Ureter (tissue), 1 donor: ENCODE measurements at regions not wholly inside any gene's neighbourhood (a gene's known extent, or its start where the extent isn't known, plus 50 kb on each side); places are given as distances from the start of the nearest gene placed in this dataset.
"Not testable (repeated sequence)": the region's sequence is repeated elsewhere in the genome, so short reads cannot be mapped to it uniquely, and the experiment has no call there.

Source experiments
- DNase-seq: peaks from one replicate; pipeline ENCODE4 v3.0.0-alpha.2; 2020; ENCODE audit warnings: low spot score
- donor health status: DM: yes; HTN: yes; CAD: no.

DNA sequence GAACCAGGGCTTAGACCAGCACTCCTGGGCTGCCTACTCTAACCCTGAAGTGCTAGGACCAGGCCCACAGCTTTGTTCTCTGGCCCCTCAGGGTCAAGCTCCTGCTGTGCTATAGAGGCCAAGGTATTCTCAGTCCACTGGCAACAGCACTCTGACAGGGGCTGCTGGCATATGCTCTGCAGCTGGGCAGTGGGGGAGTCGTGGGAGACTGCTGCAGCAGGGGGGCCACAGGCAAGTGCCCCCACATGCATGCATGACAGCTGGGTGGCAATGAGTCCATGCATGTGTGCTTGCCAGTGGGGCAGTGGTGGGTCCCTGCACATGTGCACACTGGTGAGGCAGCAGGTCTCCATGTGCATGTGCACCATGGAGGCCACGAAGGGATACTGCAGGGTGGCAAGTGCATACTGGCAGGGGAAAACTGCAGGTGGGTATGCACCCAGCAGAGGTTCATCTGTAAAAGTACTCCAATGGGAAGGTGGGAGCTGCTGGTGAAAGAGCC is 364.9 kb upstream of the IRAK1BP1 start:
- no peak for DNase-seq

DNA sequence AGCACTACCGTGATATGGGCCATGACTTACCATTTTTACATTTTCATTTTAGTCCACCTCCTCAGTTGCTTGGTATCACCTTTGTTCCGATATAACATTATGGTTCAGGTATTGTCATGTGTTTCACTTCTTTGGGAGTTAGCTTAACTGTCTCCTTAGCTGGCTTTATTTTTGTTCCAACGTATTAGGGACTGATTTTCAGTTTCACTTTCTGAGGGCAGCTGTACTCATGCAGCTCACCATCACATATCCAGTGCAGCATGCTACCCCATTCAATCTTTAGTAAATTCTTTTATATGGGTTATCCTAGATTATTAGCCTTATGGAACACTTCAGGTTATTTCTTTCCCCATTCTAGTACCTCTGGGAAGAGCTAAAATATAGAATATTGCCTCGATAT is 362.2 kb upstream of the IRAK1BP1 start:
- DNase-seq = no peak

DNA sequence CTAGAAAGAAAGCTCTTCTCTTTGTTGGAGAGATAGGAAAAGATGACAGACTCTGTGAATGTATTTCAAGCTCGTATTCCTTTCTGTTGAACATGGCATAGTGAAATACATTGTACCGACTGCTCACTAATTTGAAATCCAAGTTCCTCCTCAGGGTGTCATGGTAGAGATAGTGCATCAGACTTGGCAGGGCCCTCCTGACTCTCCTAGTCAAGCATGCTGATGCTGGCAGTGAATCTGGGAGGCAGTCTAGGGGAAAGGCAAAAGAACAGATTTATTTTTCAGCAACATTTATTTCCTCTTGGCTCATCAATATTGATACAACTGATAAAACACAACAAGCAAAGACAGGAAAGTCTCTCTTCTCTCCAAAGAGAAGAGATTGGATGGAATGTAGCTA is 356.3 kb upstream of the IRAK1BP1 start:
- no peak for DNase-seq

DNA sequence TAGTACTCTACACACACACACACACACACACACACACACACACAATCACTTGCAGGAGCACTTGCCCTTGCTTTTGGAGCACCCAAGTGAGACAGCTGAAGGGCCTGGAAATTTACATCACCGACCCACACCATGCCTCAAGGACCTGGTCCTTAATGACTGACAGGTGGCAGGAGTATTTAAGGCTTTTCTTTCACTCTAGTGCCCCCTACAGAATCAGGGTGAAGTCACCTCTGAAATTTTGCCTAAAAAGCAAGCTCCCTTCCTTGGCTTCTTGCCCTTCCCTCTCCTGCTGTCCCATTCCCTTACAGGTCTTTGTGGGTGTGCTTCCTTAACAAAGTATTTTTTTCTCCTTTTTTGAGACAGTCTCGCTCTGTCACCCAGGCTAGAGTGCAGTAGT is 353.5 kb upstream of the IRAK1BP1 start:
- no peak for DNase-seq

DNA sequence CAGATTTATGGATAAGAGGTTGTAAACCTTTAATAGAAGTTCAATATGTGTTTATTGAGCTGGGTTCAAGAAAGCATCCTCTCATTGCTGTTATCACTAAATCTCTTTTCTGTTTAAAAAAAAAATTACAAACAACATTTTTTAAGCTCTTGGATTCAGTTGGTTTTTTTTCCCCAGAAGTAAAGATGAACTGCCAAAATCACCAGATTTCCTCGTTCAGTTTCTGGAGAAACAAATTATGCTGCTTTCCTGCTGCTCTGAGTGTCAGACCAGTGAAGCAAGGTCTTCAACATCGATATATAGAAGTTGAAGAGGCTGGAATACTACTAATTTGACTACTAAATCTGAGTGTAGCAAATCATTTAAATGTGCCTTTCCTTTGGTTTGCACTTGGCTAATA is 352.1 kb upstream of the IRAK1BP1 start:
- no peak for DNase-seq

DNA sequence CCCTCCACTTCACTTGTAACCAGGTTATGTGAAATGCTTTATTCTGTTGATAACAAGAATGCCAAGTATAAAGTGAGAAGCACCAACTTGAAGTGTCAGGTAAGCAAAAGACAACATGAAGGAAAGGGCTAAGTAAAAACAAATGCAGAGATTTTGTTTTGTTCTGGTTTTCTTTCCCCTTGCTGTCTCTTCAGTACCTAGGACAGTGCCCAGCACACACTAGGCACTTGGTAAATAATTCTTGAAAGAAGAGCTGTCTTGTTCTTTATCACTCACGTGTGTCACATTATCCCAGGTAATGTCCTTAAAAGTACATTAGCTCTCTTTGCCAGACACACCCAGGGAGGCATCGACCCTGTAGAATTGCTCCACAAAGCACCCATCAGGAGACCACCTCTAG is 350.0 kb upstream of the IRAK1BP1 start:
- DNase-seq = no peak

DNA sequence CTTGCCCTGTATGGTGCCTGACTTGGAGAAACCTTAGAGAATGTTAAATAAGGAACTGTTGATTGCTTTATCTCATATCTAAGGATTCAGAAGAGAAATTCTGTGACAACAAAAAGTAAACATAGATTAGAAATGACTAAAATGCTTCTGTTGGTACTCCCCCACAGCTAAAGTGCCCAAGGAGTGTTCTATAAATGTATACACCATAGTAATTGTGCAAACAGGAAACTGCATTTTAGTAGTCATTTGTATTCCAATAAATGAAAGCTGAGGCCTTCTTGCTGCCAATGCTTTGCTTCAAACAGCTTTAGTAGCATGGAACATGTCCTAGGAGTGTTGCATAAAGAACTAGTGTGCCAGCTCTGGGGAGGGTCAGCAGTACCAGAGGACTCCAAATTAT is 343.7 kb upstream of the IRAK1BP1 start:
- no peak for DNase-seq

DNA sequence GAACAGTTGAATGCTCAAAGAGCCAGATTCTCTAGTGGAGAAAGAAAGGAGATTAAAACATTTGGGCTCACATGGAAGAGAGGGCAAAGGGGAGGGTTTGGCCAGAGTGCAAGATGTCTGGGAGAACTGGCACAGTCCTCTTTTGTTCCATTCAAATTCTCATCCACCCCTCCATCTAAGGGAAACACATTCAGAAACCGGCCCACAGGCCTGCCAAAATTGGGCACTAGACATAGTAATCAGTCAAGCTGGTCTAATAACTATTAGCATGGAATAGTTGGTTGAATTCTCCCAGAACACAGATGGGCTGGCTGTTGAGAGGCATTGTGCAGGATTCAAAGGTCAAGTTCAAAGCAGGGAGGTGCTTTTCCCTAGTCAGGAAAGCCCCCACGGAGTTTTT is 341.4 kb upstream of the IRAK1BP1 start:
- no peak for DNase-seq

DNA sequence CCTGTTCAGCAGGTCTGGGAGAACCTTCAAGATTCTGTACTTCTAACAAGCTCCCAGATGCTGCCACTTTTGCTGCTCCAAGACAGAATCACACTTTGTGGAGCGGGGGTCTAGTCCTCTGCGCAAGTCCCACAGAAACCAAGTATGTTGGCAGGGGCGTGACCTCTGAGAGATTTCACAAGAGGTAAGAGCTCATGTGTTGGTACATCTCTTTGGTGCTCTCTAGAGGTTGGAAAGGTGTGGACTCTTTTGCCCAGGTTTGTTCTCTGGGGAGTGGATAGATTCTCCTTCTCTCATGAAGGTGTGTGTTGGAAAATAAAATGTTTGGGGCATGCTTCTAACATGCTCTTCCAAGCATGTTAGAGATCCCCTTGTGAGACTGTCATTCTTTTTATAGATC is 340.9 kb upstream of the IRAK1BP1 start:
- DNase-seq = no peak

DNA sequence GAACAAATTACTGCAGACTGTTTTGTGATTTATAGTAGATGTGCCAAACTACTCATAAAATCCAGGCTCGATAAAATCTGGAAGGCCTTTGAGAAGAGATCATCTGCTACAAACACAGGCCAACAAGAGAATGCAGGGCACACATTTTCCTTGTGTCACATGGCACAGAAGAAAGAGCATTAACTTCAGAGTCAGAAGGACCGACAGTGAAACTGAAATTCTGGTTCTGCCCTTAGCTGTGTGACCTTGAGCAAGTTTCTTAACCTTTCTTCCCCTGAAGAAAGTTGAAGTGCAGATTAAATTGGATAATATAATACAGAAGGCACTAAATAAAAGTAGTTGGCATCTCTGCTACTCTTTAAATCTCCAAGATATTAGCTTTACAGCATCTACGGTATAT is 338.4 kb upstream of the IRAK1BP1 start:
- DNase-seq = no peak

DNA sequence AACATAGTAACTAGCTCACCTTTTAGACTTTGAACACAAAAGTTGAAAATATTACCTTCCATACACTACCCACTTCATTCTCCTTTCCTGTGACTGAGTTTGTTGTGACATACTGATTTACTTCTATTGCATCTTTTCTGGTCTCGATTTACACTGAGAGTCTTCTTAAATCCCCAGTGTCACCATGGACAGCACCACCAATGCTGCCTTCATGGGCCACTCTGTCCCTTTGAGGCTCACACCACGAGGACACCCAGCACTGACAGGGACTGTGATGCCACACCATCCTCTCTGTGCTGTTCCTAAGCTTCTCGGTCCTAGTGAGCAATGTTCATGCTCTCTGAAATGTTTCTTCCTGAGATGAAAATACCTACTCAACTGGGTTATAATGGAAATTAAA is 337.1 kb upstream of the IRAK1BP1 start:
- DNase-seq = no peak

DNA sequence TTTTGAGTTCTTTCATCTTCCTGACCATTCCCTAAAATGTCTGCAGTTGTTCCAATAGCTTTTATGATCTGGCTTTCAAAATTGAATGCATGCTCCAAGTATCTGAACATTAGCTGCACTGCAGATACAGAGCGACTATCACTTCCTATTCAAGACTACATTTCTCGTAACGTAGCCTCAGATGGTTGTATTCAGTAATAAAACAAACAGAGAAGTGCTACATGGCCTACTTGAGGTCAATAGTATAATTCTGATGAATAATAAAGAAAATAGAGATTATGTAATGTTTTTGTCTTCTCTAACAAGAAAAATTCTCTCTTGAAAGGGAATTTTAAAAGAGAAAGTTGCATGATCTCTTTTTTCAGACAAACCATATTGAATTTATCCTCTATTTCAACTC is 333.9 kb upstream of the IRAK1BP1 start:
- no peak for DNase-seq

DNA sequence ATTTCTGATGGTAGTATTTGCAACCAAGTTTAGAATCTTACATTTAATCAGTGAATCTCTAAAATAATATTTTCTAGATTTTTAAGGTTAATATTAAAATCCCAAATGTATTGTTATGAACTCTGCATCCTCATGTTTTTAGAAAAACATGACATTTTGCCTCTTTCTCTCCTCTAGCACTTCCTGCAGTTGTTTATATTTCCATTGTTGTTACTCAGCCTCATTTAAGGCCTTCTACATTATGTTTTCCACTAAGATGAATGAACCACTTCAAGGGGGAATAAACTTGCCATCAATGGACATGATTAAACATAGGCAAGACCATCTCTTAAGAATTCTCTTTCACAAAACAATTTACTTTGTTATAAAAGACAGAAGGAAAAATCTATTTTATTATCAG is 333.5 kb upstream of the IRAK1BP1 start:
- DNase-seq = no peak

DNA sequence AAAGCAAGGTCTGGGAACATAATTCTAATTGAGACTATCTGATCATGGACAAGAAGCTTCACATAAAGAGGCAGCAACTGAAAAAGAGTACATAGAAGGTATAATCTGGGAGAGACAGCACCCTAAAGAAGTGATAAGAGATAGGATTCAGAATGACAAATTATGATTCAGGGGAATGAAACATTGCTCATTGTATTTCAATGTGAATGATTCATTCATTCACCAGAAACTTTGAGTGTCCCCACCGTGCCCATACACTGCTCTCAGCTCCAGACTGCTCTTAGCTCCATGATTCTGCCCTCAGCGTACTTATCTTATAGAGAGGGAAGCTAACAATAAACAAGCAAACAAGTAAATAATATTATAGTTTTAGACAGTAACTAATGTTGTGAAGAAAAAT is 329.3 kb upstream of the IRAK1BP1 start:
- no peak for DNase-seq

DNA sequence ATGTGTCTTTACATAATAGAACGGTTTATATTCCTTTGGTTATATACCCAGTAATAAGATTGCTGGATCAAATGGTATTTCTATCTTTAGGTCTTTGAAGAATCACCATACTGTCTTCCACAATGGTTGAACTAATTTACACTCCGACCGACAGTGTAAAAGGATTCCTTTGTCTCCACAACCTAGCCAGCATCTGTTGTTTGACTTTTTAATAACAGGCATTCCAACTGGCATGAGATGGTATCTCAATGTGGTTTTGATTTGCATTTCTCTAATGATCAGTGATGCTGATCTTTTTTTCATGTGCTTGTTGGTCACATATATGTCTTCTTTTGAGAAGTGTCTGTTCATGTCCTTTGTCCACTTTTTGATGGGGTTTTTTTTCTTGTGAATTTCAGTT is 319.7 kb upstream of the IRAK1BP1 start:
- not testable (repeated sequence) for DNase-seq

DNA sequence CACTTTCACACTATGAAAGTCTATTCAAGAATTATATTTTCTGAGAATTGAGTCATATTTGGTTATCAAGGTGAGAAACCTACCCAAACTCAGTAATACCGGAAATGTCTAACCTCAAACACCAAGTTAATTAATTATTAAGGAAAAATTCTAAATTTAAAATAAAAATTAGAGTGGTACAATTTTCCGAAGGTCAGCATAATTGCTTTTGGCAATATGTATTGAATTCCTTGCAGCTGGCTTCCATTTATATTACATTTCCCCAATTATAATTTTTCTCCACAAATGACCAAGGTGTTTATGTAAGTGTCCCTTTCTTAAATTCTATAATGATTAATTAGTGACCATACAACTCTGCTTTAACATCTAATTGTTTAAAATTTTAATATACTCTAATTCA is 316.0 kb upstream of the IRAK1BP1 start:
- DNase-seq = no peak

DNA sequence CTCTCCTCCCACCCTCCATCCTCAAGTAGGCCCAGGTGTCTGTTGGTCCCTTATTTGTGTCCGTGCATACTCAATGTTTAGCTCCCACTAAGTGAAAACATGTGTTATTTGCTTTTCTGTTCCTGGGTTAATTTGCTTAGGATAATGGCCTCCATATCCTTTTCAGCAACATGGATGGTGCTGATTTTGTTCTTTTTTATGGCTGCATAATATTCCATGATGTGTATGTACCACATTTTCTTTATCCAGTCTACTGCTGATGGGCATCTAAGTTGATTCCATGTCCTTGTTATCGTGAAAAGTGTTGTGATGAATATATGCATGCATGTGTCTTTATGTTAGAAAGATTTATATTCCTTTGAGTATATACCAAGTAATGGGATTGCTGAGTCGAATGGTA is 314.9 kb upstream of the IRAK1BP1 start:
- DNase-seq = no peak

DNA sequence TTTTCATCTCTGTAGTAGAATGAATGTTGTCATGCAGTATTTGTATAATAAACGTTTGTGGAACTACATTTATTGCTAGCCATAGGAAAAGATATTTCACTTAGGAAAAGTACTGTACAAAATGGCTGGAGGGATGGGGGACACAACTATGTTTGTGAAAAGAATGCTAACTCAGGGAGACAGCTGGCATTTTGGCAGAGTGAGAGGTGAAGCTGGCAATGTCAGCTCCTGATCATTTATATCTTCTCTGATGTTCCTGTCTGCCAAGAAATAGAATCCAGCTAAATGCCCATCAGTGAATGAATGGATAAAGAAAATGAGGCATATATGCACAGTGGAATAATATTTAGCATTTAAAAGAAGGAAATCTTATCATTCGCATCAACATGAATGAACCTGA is 313.0 kb upstream of the IRAK1BP1 start:
- no peak for DNase-seq

DNA sequence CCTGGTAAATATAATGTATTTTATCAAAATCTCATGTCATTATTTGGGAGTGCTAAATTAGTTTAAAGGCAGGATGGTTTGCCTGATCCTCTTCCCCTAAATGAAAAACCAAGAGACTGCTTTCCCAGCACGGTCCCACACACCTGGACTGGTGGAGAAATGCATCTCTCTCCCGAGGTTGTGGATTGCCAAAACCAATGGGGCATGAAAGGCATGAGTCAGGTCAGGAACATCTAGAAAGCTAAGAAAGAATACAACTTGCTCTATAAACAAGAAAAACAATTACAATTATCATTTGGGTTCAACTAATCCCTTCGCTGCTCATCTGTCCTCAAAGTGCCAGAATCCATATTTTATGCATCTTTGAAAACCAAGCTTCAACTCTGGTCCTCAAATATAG is 308.3 kb upstream of the IRAK1BP1 start:
- DNase-seq = no peak

DNA sequence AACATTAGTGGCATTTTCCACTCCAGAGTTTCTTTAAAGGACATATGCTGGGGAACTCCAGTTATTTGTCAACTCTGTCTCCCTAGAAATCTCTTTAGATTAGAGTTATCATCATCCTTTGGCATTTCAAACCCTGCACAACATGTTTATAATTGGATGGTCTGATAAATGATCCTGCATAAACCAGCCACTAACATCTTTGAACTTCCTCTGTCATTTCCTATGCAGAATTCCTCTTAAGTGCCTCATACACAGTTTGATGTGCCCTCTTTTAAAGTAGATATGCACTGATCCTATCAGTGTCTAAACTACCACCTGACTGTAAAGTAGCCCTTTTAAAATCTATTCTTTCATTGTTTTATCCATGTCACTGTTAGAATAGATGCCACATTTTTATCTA is 306.3 kb upstream of the IRAK1BP1 start:
- no peak for DNase-seq

DNA sequence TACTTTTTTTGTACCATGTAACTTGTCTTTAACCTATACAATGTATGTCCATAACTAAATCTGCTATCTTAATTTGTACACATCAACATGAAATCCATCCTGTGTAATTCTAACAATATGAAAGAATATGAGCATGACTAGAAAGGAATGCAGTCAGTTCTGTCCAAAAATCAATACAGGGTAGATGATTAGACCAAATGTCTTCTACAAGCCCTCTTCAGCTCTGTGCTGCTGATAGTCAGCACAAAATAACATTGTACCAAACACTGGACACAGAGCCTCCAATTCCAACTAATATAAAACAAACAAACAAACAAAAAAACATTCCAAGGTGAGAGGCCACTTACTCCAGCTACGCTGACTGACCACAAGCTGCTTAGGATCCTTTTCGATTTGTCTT is 301.4 kb upstream of the IRAK1BP1 start:
- no peak for DNase-seq

DNA sequence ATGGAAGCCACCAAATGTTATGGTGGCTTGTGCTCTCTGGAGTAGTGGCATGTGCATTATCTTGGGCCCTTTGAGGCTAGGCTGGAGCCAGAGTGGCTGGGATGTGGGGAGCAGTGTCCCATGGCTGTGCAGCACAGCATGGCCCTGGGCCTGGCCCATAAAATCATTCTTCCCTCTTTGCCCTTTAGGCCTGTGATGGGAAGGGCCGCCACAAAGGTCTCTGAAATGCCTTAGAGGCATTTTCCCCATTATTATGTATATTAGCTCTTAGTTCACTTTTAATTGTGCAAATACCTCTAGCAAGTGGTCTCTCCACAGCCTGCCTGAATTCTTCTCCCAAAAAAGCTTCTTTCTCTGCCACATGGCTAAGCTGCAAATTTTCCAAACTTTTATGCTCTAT is 297.3 kb upstream of the IRAK1BP1 start:
- no peak for DNase-seq

DNA sequence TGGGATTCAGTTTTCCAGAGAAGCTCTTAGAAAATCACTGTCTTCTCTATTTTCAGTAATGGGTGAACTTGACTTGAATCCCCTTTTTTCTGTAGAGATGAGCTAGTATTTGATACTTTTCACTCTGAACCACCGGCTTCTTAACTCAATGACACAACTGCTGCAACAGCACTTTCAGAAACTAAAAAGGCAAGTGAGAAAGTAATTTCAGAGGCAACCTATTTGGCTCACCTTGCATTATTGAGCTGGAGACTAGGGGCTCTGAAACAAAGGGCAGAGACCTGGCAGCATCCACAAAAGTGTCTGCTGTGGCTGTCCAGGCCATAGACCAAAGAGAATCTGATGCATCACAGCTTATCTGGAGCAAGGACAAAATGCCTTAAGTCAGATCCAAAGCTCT is 289.8 kb upstream of the IRAK1BP1 start:
- DNase-seq = no peak

DNA sequence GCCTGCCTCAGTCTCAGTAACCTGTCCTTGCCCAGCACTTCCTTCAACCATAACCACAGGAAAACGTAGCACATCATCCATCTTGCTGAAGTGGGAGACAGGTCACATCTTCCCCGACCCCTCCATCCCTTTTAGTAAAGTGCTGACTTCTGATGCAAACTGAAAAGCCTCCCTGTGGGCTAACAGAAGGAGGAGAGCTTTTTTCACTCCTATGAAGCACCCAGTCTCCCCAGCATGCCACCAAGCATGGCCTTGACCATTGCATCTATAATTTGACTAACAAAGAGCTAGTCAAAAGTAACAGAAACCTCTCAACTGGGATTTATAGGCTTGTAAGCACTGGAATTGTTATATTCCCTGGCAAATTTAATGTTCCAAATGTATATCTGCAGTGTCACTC is 288.9 kb upstream of the IRAK1BP1 start:
- no peak for DNase-seq

DNA sequence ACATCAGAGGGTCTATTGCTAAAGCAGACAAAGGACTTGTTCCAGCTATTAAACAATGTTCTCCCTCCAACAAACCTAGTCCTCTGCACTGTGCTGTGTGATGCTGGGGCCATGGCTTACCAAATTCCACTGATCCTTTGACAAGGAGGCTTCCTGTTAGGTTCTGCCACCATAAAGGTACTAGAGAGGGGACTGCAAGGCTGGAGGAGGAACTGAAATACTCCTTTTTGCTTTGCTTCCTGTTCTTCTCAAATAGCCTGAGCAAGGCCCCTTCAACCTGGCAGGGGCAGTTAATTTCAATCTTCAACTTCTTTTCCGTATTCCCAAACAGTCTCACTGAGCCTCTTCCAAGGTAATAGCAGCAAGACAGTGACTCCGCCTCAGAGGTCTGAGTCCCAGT is 286.4 kb upstream of the IRAK1BP1 start:
- no peak for DNase-seq
